Stimulated activated CD8-positive, alpha-beta memory T cell treated with anti-CD3 and anti-CD28 coated beads, Interleukin-15, amount 100 ng/mL, for 48 hours (primary cell): ENCODE measurements at regions not wholly inside any gene's neighbourhood (a gene's known extent, or its start where the extent isn't known, plus 50 kb on each side); places are given as distances from the start of the nearest gene placed in this dataset.

Experiments used
- DNase-seq, 2 donors: peaks; one replicate each; pipeline ENCODE4 v3.0.0-alpha.2; 2020; ENCODE audit warnings: low read depth in 2 of 2

- no peak for DNase-seq
Observed at GRCh38 chr11:116473206-116473769, 299.5 kb downstream of the BUD13 start.

DNA sequence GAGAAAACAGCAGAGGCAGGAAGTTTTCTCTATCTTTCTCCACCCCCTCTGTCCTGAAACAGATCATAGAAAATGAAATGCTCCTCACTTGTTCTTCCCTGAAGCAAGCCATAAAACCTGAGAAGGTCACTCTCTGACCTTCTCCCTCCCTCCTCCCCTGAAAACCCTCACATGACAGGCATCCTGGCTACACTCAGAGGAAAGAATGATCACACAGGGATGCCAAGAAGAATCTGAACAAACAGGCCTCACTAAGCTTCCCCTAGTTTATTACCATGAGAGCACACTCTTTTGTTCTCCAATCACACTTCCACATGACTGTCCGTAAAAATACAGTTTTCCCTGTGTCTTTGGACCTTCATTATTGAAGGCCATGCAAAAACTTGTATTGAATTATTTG lies 300.1 kb downstream of the BUD13 start:
- no peak for DNase-seq

DNA sequence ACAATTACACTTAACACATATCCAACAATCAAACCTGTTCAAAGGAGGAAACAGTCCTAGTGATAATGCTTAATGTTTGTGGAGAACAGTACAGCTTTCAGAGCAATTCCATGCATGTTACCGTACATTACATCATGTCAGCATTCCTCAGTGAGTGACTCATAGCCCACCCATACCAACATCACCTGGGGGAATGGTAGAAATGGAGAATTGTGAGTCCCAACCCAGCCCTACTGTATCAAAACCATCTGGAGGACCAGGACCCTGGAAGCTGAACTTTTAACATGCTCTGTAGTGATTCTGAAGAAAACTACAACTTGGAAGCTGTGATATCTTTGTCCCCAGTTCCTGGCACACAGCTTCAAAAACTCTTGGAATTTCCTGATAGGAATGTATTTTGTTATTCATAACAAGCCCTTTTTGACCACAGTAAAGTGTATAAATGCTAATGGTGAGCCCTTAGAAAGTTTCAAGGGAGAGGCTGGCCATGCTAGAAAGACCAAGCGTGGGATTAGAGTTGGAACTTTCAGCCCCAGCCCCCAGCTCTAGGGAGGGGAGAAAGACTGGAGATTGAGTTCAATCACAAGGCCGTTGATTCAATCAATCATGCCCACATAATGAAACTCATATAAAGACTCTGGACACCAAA lies 301.1 kb downstream of the BUD13 start:
- DNase-seq, result no peak

- no peak for DNase-seq
Observed at GRCh38 chr11:116468699-116469098, 304.1 kb downstream of the BUD13 start.

DNA sequence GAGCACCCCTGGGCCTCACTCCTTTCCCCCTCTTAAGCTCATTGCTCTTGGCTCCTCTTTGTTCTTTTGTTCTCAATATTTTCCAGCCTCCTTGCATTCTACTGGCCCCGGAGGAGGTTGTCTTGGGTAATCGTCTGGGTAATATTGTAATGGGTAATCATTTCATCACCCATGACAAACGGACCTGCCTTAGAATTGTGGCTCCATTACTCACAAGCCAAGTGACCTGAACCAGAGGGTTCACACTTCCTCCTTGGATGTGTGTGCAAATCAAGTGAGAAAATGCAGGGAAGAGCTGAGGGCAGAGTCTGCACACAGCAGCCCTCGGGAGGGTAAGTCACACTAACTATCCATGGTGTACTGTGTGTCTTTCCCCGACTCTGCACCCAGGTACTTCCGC lies 305.0 kb downstream of the BUD13 start:
- DNase-seq, result no peak

- no peak for DNase-seq
Observed at GRCh38 chr11:116466801-116467200, 306.0 kb downstream of the BUD13 start.

GRCh38 chr11:116466191-116466590 lies 306.6 kb downstream of the BUD13 start:
- no peak for DNase-seq

GRCh38 chr11:116465056-116465455 lies 307.7 kb downstream of the BUD13 start:
- no peak for DNase-seq

DNA sequence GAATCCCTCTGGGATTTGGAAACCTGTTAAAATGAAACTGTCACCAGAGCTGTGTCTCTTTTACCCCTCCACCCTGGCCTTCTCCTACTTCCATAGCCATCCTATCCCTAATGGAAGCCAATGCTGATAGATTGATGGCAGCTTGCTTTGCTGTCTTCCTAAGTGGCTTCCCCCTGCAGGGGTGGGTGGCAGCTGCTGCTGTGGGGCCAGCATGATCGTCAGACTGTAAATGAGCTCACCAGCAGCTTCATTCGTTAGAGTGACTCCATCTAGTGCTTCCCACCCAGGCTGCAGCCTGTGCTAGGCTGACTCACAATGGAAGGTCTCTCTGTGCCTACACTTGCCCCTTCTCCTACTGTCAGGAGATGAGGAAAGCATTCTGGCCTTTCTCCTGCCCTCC lies 311.0 kb downstream of the BUD13 start:
- no peak for DNase-seq

DNA sequence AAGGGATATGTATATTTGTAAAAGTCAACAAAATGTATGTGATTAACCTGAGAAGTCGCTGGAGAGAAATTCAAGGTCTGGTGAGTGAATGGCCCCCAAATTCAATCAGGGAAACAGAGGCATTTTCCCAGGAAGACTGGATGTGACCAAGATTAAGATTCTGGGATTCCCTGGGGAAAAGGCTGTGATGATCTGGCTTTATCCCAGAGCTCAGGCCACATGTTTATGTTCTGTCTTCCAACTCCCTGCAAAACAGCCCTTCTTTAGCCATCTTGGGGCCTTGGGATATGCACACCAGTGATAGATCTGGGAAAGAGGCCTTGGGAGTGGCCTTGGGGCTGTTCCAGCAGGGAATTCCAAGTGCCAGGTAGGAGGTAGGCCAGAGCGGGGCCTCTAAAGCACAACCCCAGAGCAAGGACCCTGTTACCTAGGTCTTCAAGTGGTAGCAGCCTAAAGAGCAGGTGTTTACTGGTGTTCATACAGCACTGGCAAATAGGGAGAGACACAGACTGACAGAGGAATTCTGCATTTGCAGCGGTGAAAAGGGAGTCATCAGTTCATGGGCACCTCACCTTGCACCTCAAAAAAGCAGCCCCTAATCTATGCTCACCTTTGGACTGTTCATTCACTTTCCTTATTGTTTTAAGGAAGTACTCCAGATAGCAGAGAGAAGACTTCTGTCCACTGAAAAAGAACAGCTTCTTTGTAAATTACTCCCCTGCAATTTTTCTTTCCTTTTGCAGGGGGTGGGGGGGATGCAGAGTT lies 312.4 kb downstream of the BUD13 start:
- no peak for DNase-seq

DNA sequence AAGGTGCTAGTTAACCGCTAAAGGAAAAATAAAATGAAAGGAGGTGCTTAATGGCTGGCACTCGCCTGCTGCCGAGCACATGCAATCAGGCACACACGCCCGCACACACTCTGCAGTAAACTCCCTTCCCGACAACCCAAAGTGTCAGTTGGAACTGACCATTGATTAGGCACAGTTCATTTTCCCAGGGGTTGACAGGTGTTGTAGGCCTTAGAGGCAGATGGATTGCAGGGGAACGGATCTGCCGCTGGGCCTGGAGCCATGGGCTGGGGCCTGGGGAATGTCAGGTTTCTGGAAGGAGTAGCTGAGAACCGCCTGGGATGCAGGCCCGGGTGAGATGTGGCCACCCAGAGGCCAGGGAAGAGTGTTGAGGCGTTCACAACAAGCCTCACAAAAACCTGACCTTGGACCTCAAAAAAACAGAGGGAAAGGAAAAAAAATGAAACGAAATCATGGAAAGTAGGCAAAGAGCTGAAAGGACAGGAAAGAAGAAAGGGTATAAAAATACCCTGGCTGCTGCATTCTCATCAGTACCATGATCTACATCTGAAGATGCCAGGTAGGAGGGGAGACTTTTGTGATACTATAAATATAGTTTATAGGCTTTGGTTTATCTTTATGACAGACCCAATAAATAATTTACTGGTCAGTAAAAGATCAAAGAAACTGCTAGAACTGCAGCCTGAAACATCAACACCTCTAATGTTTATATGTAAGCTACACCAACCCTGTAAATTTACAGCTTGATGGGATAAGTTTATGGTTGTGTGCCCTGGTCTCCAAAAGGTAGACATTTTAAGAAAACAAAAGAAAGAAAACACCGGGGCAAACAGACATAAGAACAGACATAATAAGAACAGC lies 313.4 kb downstream of the BUD13 start:
- no peak for DNase-seq

GRCh38 chr11:116458546-116458945 lies 314.2 kb downstream of the BUD13 start:
- DNase-seq, result no peak

DNA sequence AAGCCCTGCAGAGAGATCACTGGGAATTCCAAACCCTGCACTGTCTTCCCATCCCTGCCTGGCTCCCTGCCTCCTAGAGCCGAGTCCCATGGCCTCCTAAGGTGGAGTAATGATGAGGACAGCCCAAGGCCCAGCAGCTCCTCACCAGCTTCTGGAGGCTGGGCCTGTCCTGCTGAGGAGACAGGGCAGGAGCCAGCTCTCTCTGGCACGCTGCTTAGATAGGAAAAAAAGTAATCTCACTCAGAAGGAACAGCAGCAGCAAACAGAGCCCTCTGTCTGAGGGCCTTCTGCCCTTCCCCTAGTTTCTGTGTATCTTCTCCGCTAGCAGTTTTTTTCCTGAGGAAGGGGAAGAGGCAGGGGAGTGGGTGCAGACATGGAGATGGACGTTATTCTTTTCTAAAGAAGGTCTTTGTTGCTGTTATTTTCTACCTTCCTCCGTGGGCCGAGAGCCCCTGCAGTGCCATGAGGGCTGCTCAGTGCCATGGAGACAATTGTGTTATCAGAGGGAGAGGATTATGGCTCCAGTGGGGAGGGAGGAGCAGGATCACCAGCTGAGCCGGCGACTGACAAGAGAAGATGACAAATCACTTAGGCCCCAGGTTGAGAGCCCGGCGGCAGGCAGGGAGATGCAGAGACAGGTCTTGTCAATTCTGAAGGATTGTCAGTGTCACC lies 315.3 kb downstream of the BUD13 start:
- DNase-seq, result no peak

GRCh38 chr11:116454951-116455350 lies 317.8 kb downstream of the BUD13 start:
- DNase-seq, result no peak

DNA sequence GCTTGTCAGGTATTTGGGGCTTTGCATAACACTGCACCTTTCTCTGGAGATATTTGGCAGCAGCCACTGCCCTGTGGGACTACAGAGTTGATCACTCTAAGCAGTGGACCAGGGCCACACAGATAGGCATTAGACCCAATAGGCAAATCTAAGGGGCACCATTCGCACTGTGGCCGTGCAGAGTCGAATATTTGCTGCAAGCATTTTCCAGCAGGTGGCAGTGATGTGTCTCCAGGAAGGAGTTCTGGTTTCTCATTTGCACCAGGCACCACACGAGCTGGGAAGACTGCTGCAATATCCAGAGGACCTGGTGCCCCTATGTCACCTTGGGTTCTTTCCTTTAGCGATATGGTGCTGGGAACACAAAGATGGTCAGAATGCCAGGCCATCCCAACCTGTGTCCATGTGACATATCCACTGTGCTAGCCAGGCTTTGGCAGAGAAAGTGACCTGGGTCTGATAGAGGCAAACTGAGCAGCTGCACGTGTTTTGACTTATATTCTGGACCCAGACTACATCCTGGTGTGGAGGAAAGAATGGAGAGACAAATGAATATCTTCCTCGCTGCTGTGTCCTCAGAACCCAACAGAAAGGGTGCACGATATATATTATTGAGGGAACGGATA lies 318.7 kb downstream of the BUD13 start:
- peak in 1 of 2 donors; percentile 2 for DNase-seq

GRCh38 chr11:116452461-116452860 lies 320.3 kb downstream of the BUD13 start:
- no peak for DNase-seq

GRCh38 chr11:116449522-116449921 lies 323.3 kb downstream of the BUD13 start:
- no peak for DNase-seq

GRCh38 chr11:116446048-116446941 lies 326.5 kb downstream of the BUD13 start:
- no peak for DNase-seq

DNA sequence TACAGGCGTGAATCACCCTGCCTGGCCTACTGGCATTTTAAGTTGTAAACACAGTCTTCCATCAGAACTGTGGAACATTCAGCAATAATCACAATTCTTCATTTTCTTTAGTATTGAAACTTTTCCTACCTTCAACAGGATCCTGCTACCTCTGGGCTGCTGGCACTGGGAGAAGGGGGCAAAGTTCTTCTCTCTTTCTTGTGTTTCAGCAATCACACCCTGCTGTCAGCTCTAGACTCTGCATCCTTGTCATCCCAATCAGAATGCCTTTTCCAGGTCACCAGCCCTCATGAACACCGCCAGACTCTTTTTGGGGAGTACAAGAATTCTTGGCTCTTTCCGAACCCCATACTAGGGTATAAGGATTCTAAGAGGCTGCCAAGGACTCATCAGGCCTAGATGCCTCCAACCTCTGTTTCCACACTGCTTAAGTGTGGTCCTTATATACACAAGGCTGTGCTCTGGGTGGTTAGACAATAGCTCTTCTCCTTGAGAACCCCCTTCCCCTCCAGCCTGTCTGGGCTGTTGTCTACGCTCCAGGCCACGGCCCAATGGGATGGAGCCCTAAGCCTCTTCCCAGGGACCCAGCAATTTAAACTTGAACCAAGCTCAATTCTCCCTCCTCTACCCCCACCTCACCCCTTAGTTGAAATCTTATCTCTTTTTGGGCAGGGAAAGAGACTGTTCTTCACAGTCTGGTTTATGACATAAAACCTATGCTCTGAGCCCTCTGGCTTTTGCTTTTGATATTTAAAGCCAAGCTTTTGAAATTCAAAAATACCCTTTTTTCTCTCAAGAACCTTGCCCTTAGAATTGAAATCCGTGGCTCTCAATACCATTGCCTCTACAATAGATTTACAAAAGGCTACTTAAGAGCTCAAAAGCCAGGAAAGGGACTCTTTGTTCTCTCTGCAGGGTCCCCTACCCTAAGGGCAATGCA lies 327.4 kb downstream of the BUD13 start:
- no peak for DNase-seq
